Fibroblast of mammary gland (primary cell): ENCODE measurements at regions not wholly inside any gene's neighbourhood (a gene's known extent, or its start where the extent isn't known, plus 50 kb on each side); places are given as distances from the start of the nearest gene placed in this dataset.

Experiments
- DNase-seq: peaks from one replicate; pipeline ENCODE4 v3.0.0-alpha.2; 2010; ENCODE audit warnings: low read depth
- H3K4me3 ChIP-seq: 2 replicates; pipeline ENCODE4 v1.5.1; 2011; ENCODE audit warnings: low read depth, mild to moderate bottlenecking, low read length, moderate library complexity; ENCODE audit not compliant: control insufficient read depth
- TF ChIP-seq, protein P1 (sequence below): conservative IDR thresholded peaks from 2 replicates; pipeline ENCODE4 v1.5.1; 2011; ENCODE audit warnings: low read depth, low read length, inconsistent platforms; ENCODE audit not compliant: control insufficient read depth, insufficient read depth

DNA sequence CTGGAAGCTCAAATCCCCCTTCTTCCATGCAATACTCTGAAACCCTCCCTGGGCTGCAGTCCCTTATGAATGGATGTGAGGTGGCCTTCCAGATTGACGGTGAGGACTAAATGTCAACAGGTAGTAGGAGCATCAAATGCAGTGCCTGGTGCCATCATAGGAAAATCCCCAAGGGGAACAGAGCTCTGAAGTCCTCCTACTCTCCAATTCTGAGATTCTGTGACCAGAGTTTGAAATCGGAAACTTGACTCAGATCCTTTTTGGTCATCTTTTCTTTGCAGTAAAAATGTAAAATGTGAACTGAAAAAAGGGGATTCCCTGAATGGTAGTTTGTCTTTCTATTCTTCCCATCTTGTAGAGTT is 68.8 kb upstream of the TJP1 start:
- TF ChIP-seq, protein P1, sequence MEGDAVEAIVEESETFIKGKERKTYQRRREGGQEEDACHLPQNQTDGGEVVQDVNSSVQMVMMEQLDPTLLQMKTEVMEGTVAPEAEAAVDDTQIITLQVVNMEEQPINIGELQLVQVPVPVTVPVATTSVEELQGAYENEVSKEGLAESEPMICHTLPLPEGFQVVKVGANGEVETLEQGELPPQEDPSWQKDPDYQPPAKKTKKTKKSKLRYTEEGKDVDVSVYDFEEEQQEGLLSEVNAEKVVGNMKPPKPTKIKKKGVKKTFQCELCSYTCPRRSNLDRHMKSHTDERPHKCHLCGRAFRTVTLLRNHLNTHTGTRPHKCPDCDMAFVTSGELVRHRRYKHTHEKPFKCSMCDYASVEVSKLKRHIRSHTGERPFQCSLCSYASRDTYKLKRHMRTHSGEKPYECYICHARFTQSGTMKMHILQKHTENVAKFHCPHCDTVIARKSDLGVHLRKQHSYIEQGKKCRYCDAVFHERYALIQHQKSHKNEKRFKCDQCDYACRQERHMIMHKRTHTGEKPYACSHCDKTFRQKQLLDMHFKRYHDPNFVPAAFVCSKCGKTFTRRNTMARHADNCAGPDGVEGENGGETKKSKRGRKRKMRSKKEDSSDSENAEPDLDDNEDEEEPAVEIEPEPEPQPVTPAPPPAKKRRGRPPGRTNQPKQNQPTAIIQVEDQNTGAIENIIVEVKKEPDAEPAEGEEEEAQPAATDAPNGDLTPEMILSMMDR, result no peak
- H3K4me3 ChIP-seq, result no peak overlapping the region
- no peak for DNase-seq

DNA sequence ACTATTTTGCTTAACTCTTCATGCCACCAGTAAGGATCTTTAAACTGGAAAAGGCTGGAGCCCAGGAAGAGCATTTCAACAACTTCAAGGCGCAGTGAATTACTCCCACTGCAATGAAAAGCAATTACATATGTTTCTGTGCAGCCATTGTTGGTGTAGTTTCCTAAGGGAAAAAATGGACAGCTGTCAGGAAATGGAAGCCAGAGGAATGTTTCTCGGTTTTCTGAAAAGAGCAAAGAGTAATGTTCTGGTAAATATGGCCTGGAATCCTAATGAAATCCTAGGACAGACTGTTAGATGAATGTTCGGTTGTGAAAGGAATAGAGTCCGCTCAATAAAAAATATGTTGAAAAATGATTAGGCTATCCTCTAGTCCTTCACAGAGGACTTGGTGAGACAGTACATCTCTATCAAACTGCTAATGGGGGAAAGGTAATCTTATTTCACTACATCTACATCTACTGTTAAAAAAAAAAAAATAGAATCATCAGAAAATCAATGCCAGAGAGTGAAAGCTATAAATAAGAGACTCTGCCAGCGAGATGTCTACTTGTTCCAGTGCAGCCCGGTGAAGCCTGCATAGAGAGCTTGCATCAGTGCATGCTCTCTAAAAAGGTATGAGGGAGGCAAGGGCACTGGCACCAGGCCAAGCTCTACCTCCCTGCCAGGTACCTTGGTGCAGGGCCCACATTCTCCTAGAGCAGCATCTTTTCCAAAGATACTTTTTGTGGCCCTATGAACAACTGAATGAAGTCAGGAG is 68.2 kb upstream of the TJP1 start:
- no peak for DNase-seq
- TF ChIP-seq, protein P1, result no peak
- no peak overlapping the region for H3K4me3 ChIP-seq

DNA sequence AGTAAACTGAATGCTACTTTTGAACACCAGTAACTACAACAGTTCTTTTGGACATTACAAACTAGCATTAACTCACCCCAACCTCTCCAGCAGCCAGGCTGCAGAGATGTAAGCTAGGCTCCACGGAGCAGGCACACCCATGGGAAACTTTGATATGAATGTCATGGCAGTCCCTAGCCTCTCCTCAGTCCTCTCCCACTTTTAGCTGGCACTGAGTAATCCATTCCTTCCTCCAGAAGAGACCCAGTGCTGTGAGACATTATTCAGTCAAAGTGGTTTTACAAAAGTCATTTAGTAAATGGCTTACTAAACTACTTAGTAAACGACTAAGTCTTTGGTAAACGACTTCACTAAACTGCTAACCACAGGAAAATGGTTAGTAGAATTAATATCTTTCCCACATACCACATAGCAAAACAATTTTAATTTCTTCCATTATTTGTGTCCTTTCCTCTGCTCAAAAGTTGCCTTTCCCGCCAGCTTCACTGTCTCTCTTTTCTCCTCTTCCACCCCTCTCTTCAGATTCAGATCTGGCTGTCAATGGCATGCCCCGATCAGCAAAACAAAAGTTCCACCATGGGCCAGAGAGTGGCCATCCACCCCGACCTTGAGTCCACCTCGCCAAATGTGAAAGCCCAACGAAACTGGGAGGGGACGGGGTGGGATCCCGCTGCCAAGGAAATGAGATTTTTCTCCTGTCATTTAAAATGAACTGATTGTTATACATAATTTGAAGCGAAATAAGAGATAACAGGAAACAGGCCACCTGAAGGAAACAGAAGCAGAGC is 67.5 kb upstream of the TJP1 start:
- no peak overlapping the region for H3K4me3 ChIP-seq
- TF ChIP-seq, protein P1, result no peak
- no peak for DNase-seq

DNA sequence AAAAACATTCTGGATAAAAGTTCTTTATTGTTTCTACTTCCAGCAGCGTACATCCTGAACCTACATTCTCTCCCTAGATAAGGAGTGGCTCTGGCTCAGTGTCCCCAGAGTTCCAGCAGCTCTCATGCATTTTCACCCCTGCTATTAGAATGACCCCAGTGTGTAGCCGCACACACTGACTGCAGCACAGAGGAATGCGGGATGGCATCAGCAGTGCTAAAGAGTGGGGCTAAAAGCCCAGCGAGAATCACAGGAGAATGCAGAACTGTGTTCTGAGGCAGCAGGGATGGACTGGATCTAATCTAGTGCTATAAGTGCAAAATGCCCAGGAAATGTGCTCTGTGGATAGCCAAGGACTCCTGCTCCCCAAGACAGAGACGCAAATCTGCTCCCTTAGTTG is 66.4 kb upstream of the TJP1 start:
- TF ChIP-seq, protein P1, result no peak
- DNase-seq, result no peak
- H3K4me3 ChIP-seq, result no peak overlapping the region

DNA sequence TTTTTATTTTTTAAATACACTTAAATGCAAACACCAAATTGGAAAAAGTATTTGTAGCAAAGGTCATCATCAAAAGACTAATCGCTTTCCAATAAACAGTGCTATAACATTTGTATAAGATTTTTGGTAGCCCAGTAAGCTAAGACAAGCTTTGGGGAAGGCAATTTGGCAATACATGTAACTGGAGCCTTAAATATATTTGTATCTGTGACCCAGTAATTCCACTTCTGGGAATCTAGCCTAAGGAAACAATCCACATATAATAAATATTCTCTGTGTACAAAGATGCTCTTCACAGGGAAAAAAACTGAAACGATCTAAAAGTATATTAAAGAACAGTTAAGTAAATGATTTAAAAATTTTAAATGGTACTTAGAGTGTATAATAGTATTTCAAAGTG is 65.5 kb upstream of the TJP1 start:
- DNase-seq, result peak; percentile 45
- TF ChIP-seq, protein P1, result no peak
- no peak overlapping the region for H3K4me3 ChIP-seq

DNA sequence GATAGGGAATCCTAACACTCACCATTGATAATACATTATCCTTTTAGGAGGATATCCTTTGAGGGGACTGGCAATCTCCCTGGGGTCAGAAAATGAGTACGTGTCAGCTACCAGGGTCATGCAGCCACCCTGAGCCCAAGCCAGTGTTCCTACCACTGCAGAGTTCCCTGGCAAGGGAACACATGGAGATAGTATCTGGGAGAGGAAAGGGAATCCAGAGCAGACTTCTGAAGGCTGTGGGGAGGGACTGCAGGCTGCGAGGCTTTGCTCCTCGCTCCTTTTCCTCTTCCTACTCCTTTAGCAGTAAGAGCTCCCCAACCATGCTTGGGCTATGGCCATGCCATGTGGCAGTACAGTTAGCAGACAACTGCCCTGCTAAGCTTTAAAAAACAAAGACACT is 62.9 kb upstream of the TJP1 start:
- no peak overlapping the region for H3K4me3 ChIP-seq
- TF ChIP-seq, protein P1, result no peak
- no peak for DNase-seq
